ENCODE measurements at regions not wholly inside any gene's neighbourhood (a gene's known extent, or its start where the extent isn't known, plus 50 kb on each side); places are given as distances from the start of the nearest gene placed in this dataset.

GRCh38 chr4:59195839-59196238 lies 2004.3 kb upstream of the ADGRL3 start:
- Histone ChIP-seq H3K4me3 (no peak overlapping the region), H4K20me1 (ENCODE audit: control insufficient read depth, insufficient read depth) (no peaks in the 10 kb centered on the region), H3K4me2 (ENCODE audit: control insufficient read depth, insufficient read depth) (no peak overlapping the region), H3K27ac (ENCODE audit: control insufficient read depth, insufficient read depth) (no peak overlapping the region), H3K4me1 (ENCODE audit: control insufficient read depth, insufficient read depth, low read length) (no peaks in the 10 kb centered on the region), H3K79me2 (ENCODE audit: control insufficient read depth, insufficient read depth, low read length) (no peaks in the 10 kb centered on the region), H3K36me3 (ENCODE audit: control insufficient read depth in 2 of 2, insufficient read depth in 2 of 2, low read length in 1 of 2) (no peaks in the 10 kb centered on the region), H3K9me3 (replicated peaks; ENCODE audit: control insufficient read depth, insufficient read depth, low read length) (no peaks in the 10 kb centered on the region), H3K9ac (ENCODE audit: control insufficient read depth, insufficient read depth, low read length) (no peak overlapping the region), H2AFZ (ENCODE audit: control insufficient read depth, low read depth, low read length) (no peak overlapping the region), H3K27me3 (replicated peaks in 1 of 2; ENCODE audit: control insufficient read depth in 2 of 2, insufficient read depth in 2 of 2, low read length in 1 of 2) (no peaks in the 10 kb centered on the region)
- ChIA-PET POLR2A (no interaction called here), RAD21 (ENCODE audit: unreplicated experiment) (no interaction called here), CTCF (no interaction called here), SMC1A (ENCODE audit: uncharacterized antibody, unreplicated experiment) (no interaction called here)
- BruUV-seq (replicated peaks), result no TSS peak
- no peak for DNase-seq (ENCODE audit: low read depth, low spot score)
- TF ChIP-seq E4F1 (IDR thresholded peaks at IDR 0.05; ENCODE audit: borderline replicate concordance, partially characterized antibody), result no peak
- no peak for TF ChIP-seq BRCA1 (IDR thresholded peaks at IDR 0.05; ENCODE audit: low read depth, low read length)
- no peak for TF ChIP-seq ASH2L (IDR thresholded peaks at IDR 0.05; ENCODE audit: borderline replicate concordance, low read depth)
- TF ChIP-seq IKZF1 (conservative IDR thresholded peaks at IDR 0.05), result no peak
- no peak for TF ChIP-seq TAF1 (IDR thresholded peaks at IDR 0.05; ENCODE audit: borderline replicate concordance, low read depth, low read length)
- TF ChIP-seq, protein P1, sequence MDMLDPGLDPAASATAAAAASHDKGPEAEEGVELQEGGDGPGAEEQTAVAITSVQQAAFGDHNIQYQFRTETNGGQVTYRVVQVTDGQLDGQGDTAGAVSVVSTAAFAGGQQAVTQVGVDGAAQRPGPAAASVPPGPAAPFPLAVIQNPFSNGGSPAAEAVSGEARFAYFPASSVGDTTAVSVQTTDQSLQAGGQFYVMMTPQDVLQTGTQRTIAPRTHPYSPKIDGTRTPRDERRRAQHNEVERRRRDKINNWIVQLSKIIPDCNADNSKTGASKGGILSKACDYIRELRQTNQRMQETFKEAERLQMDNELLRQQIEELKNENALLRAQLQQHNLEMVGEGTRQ (IDR thresholded peaks at IDR 0.05; ENCODE audit: borderline replicate concordance, low read depth, low read length), result no peak
- no peak for TF ChIP-seq EGR1 (IDR thresholded peaks at IDR 0.05; ENCODE audit: borderline replicate concordance in 1 of 2, low read depth in 2 of 2, low read length in 2 of 2)
- no peak for TF ChIP-seq JUND (IDR thresholded peaks at IDR 0.05; ENCODE audit: low read depth, low read length)
- TF ChIP-seq PAX8 (IDR thresholded peaks at IDR 0.05), result no peak
- no peak for TF ChIP-seq HDAC2 (IDR thresholded peaks at IDR 0.05)
- no peak for TF ChIP-seq ZBED1 (IDR thresholded peaks at IDR 0.05; ENCODE audit: borderline replicate concordance)
- TF ChIP-seq SMARCA5 (IDR thresholded peaks at IDR 0.05), result no peak
- no peak for TF ChIP-seq ATF2 (IDR thresholded peaks at IDR 0.05; ENCODE audit: low read length)
- 0% methylated on average over 2 of the region's 2 CpGs for WGBS (ENCODE audit: insufficient coverage, insufficient replicate concordance, low lambda C conversion rate, missing lambda C conversion rate)
- FAIRE-seq, result no peak
- in situ Hi-C loops (cut with MboI), result no loop called here
- intact Hi-C loops (cut with micrococcal nuclease; ENCODE audit: unreplicated experiment), result no loop called here
- no peak for ATAC-seq

Data from GM12878 (cell line).